ENCODE measurements at regions not wholly inside any gene's neighbourhood (a gene's known extent, or its start where the extent isn't known, plus 50 kb on each side); places are given as distances from the start of the nearest gene placed in this dataset.

GRCh38 chr13:97802213-97802612 lies 151.3 kb upstream of the IPO5 start:
- no peaks in the 10 kb centered on the region for H3K36me3 ChIP-seq

GRCh38 chr13:97809576-97809975 lies 143.9 kb upstream of the IPO5 start:
- WGBS, 2 donors (ENCODE audit: low coverage in 1 of 2) = 0 to 22% methylated on average over 2 of the region's 2 CpGs
- TF ChIP-seq POLR2AphosphoS5 (IDR thresholded peaks at IDR 0.05) (no peak), POLR2A (IDR thresholded peaks at IDR 0.05) (no peak), EP300 (IDR thresholded peaks at IDR 0.05) (no peak), CTCF (IDR thresholded peaks at IDR 0.05) (no peak)

More at GRCh38 chr13:97802213-97802612, 151.3 kb upstream of the IPO5 start:
- WGBS, 2 donors (ENCODE audit: low coverage in 1 of 2) = 58 to 61% methylated on average over 2 to 3 of the region's 3 CpGs
- Histone ChIP-seq H3K9me3 (no peaks in the 10 kb centered on the region), H3K27ac (no peak overlapping the region), H3K4me3 (no peak overlapping the region), H3K4me1 (no peaks in the 10 kb centered on the region), H3K27me3 (peaks cover 37% of the 10 kb centered on the region)
- no peak for TF ChIP-seq EP300 (IDR thresholded peaks at IDR 0.05)
- no peak for TF ChIP-seq POLR2A (IDR thresholded peaks at IDR 0.05)
- TF ChIP-seq POLR2AphosphoS5 (IDR thresholded peaks at IDR 0.05) = no peak
- TF ChIP-seq CTCF (IDR thresholded peaks at IDR 0.05) = no peak
- ATAC-seq = no peak

GRCh38 chr13:97810152-97810551 lies 143.3 kb upstream of the IPO5 start:
- H3K27me3 ChIP-seq = peaks cover 19% of the 10 kb centered on the region
- 16 to 17% methylated on average over 3 of the region's 3 CpGs for WGBS, 2 donors (ENCODE audit: low coverage in 1 of 2)
- peaks cover 0 to 9% (median 0%) of the 10 kb centered on the region in 3 donors for H3K9me3 ChIP-seq
- no peaks in the 10 kb centered on the region for H3K4me1 ChIP-seq
- no peak for ATAC-seq
- no peaks in the 10 kb centered on the region for H3K36me3 ChIP-seq
- no peak overlapping the region for H3K4me3 ChIP-seq
- no peak for TF ChIP-seq EP300 (IDR thresholded peaks at IDR 0.05)
- TF ChIP-seq CTCF (IDR thresholded peaks at IDR 0.05) = peak in 1 of 4 experiments; percentile 27
- no peak overlapping the region for H3K27ac ChIP-seq

More at GRCh38 chr13:97809576-97809975, 143.9 kb upstream of the IPO5 start:
- peaks cover 19% of the 10 kb centered on the region for H3K27me3 ChIP-seq
- no peak overlapping the region for H3K4me3 ChIP-seq
- no peak for ATAC-seq
- H3K9me3 ChIP-seq = peaks cover 0 to 9% (median 0%) of the 10 kb centered on the region in 3 donors
- H3K4me1 ChIP-seq = no peaks in the 10 kb centered on the region
- H3K27ac ChIP-seq = no peak overlapping the region
- no peaks in the 10 kb centered on the region for H3K36me3 ChIP-seq

- 88 to 100% methylated on average over 1 of the region's 1 CpG for WGBS, 2 donors (ENCODE audit: low coverage in 1 of 2)
Measured at GRCh38 chr13:97822377-97822776, 131.1 kb upstream of the IPO5 start.

More at GRCh38 chr13:97822377-97822776, 131.1 kb upstream of the IPO5 start:
- Histone ChIP-seq H3K4me3 (no peak overlapping the region), H3K9me3 (no peaks in the 10 kb centered on the region), H3K27me3 (peaks cover 22% of the 10 kb centered on the region), H3K36me3 (no peaks in the 10 kb centered on the region), H3K4me1 (no peaks in the 10 kb centered on the region), H3K27ac (no peak overlapping the region)
- no peak for ATAC-seq
- TF ChIP-seq CTCF (IDR thresholded peaks at IDR 0.05) (no peak), EP300 (IDR thresholded peaks at IDR 0.05) (no peak), POLR2AphosphoS5 (IDR thresholded peaks at IDR 0.05) (no peak), POLR2A (IDR thresholded peaks at IDR 0.05) (no peak)
